ENCODE measurements at regions not wholly inside any gene's neighbourhood (a gene's known extent, or its start where the extent isn't known, plus 50 kb on each side); places are given as distances from the start of the nearest gene placed in this dataset.

- no peak for TF ChIP-seq CTCF (IDR thresholded peaks at IDR 0.05)
- TF ChIP-seq EZH2phosphoT487 (IDR thresholded peaks at IDR 0.05) = no peak
- TF ChIP-seq EZH2 (IDR thresholded peaks at IDR 0.05) = no peak
These were observed 95.5 kb upstream of the PUM3 start for GRCh38 chr9:2939368-2939767.
